PFSK-1 (cell line): ENCODE measurements at regions not wholly inside any gene's neighbourhood (a gene's known extent, or its start where the extent isn't known, plus 50 kb on each side); places are given as distances from the start of the nearest gene placed in this dataset.

ENCODE experiments used
- SIN3A ChIP-seq: IDR thresholded peaks from 2 replicates; pipeline ENCODE4 v1.6.1; 2012; ENCODE audit warnings: mild to moderate bottlenecking, low read length, moderate library complexity, borderline replicate concordance; ENCODE audit not compliant: insufficient read depth
- TF ChIP-seq, protein P1 (sequence below), 2 experiments: IDR thresholded peaks; 2 replicates each; pipeline versions ENCODE4 v1.6.1 to v1.8.0; 2011 to 2012; ENCODE audit warnings: low read depth in 2 of 2, low read length in 2 of 2, control low read depth in 1 of 2, inconsistent platforms in 1 of 2, mild to moderate bottlenecking in 1 of 2, moderate library complexity in 1 of 2; ENCODE audit not compliant: insufficient read depth in 1 of 2

DNA sequence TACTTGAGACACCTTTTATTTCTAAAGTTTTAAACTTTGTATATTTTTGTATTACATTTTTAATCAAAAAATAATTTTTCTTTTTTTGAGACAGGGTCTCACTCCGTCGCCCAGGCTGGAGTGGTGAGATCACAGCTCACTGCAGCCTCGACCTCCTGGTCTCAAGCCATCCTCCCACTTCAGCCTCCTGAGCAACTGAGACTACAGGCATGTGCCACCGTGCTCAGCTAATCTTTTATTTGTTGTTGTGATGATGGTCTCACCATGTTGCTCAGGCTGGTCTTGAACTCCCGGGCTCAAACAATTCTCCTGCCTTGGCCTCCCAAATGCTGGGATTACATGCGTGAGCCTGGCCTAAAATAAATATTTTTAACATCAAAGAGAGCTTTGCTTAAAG is 218.7 kb upstream of the SH3BP4 start:
- no peak for TF ChIP-seq SIN3A
- TF ChIP-seq, protein P1, sequence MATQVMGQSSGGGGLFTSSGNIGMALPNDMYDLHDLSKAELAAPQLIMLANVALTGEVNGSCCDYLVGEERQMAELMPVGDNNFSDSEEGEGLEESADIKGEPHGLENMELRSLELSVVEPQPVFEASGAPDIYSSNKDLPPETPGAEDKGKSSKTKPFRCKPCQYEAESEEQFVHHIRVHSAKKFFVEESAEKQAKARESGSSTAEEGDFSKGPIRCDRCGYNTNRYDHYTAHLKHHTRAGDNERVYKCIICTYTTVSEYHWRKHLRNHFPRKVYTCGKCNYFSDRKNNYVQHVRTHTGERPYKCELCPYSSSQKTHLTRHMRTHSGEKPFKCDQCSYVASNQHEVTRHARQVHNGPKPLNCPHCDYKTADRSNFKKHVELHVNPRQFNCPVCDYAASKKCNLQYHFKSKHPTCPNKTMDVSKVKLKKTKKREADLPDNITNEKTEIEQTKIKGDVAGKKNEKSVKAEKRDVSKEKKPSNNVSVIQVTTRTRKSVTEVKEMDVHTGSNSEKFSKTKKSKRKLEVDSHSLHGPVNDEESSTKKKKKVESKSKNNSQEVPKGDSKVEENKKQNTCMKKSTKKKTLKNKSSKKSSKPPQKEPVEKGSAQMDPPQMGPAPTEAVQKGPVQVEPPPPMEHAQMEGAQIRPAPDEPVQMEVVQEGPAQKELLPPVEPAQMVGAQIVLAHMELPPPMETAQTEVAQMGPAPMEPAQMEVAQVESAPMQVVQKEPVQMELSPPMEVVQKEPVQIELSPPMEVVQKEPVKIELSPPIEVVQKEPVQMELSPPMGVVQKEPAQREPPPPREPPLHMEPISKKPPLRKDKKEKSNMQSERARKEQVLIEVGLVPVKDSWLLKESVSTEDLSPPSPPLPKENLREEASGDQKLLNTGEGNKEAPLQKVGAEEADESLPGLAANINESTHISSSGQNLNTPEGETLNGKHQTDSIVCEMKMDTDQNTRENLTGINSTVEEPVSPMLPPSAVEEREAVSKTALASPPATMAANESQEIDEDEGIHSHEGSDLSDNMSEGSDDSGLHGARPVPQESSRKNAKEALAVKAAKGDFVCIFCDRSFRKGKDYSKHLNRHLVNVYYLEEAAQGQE (IDR thresholded peaks at IDR 0.05; ENCODE audit: insufficient read depth in 1 of 2, low read depth in 2 of 2, low read length in 2 of 2): no peak
